OCI-LY3 (cell line): ENCODE measurements at regions not wholly inside any gene's neighbourhood (a gene's known extent, or its start where the extent isn't known, plus 50 kb on each side); places are given as distances from the start of the nearest gene placed in this dataset.

Experiments
- EZH2phosphoT487 ChIP-seq: fragments of 200-600 bp; shearing (Covaris generic); IDR thresholded peaks from 2 replicates; pipeline ENCODE4 v1.6.1; 2018; ENCODE audit warnings: antibody characterized with exemption, mixed run types, low read depth
- TF ChIP-seq, protein P1 (sequence below): fragments of 200-600, 300-600 bp; sonication (generic); IDR thresholded peaks from 2 replicates; pipeline ENCODE4 v1.5.1; 2014; ENCODE audit warnings: antibody characterized with exemption, low read length, low read depth

DNA sequence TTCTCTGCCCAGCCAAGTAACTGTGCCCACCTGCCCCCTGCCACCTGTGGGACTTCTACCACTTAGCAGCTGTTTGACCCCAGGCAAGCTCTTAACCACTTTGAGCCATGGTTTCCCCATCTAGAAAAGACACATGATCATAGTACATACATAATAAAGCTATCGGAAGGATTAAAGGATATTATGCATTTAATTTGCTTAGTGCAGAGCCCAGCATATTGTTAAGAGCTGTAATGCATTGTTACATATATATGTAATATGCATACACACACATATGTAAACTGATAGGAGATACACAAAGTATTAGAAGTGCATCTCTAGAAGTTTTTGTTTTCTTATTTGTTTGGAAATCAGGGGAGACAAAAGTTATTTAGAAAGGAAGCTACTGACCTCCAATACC, 83.5 kb upstream of the ZBTB40 start:
- TF ChIP-seq, protein P1, sequence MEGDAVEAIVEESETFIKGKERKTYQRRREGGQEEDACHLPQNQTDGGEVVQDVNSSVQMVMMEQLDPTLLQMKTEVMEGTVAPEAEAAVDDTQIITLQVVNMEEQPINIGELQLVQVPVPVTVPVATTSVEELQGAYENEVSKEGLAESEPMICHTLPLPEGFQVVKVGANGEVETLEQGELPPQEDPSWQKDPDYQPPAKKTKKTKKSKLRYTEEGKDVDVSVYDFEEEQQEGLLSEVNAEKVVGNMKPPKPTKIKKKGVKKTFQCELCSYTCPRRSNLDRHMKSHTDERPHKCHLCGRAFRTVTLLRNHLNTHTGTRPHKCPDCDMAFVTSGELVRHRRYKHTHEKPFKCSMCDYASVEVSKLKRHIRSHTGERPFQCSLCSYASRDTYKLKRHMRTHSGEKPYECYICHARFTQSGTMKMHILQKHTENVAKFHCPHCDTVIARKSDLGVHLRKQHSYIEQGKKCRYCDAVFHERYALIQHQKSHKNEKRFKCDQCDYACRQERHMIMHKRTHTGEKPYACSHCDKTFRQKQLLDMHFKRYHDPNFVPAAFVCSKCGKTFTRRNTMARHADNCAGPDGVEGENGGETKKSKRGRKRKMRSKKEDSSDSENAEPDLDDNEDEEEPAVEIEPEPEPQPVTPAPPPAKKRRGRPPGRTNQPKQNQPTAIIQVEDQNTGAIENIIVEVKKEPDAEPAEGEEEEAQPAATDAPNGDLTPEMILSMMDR, result no peak
- no peak for TF ChIP-seq EZH2phosphoT487
